NCI-H2029 treated with DMSO at 0.1 percent for 48 hours (cell line): ENCODE measurements at regions not wholly inside any gene's neighbourhood (a gene's known extent, or its start where the extent isn't known, plus 50 kb on each side); places are given as distances from the start of the nearest gene placed in this dataset.

Experiments
- DNase-seq: peaks from one replicate; lab custom pipeline; 2025; lab: John Stamatoyannopoulos, UW

GRCh38 chr13:89822467-89822866 is 1525.0 kb upstream of the MIR17HG start:
- no peak for DNase-seq

- no peak for DNase-seq
These were observed 1519.9 kb upstream of the MIR17HG start for GRCh38 chr13:89827552-89827951.

- no peak for DNase-seq
These were observed 1519.0 kb upstream of the MIR17HG start for GRCh38 chr13:89828506-89828905.

GRCh38 chr13:89831157-89831556 is 1516.3 kb upstream of the MIR17HG start:
- no peak for DNase-seq

GRCh38 chr13:89832827-89833226 is 1514.7 kb upstream of the MIR17HG start:
- no peak for DNase-seq

- no peak for DNase-seq
These were observed 1503.9 kb upstream of the MIR17HG start for GRCh38 chr13:89843621-89844020.

- no peak for DNase-seq
These were observed 1501.6 kb upstream of the MIR17HG start for GRCh38 chr13:89845874-89846273.

GRCh38 chr13:89846926-89847585 is 1500.4 kb upstream of the MIR17HG start:
- no peak for DNase-seq

GRCh38 chr13:89852570-89852969 is 1494.9 kb upstream of the MIR17HG start:
- DNase-seq, result no peak

- DNase-seq, result no peak
These were observed 1491.0 kb upstream of the MIR17HG start for GRCh38 chr13:89856512-89856911.

GRCh38 chr13:89857502-89857901 is 1490.0 kb upstream of the MIR17HG start:
- no peak for DNase-seq

- no peak for DNase-seq
These were observed 1485.3 kb upstream of the MIR17HG start for GRCh38 chr13:89862011-89862690.

- DNase-seq, result no peak
These were observed 1484.8 kb upstream of the MIR17HG start for GRCh38 chr13:89862691-89863036.

GRCh38 chr13:89865164-89866064 is 1482.1 kb upstream of the MIR17HG start:
- no peak for DNase-seq

GRCh38 chr13:89869312-89869711 is 1478.2 kb upstream of the MIR17HG start:
- no peak for DNase-seq

- DNase-seq, result no peak
These were observed 1468.6 kb upstream of the MIR17HG start for GRCh38 chr13:89878904-89879303.

GRCh38 chr13:89880201-89880600 is 1467.3 kb upstream of the MIR17HG start:
- no peak for DNase-seq

GRCh38 chr13:89883893-89884448 is 1463.5 kb upstream of the MIR17HG start:
- no peak for DNase-seq

GRCh38 chr13:89890806-89891205 is 1456.7 kb upstream of the MIR17HG start:
- no peak for DNase-seq

GRCh38 chr13:89891416-89891815 is 1456.1 kb upstream of the MIR17HG start:
- DNase-seq, result no peak

- DNase-seq, result no peak
These were observed 1449.8 kb upstream of the MIR17HG start for GRCh38 chr13:89897681-89898080.

GRCh38 chr13:89899302-89900103 is 1448.0 kb upstream of the MIR17HG start:
- no peak for DNase-seq
